ENCODE measurements at regions not wholly inside any gene's neighbourhood (a gene's known extent, or its start where the extent isn't known, plus 50 kb on each side); places are given as distances from the start of the nearest gene placed in this dataset.
A peak's percentile ranks its signal among the peaks of the same experiment; 100 is the strongest.

- Mint-ChIP-seq H3K27ac (peak overlapping the region in 6 of 7 donors; percentile 49 to 91 (median 82)), H3K27me3 (ENCODE audit: low read depth in 3 of 3) (peaks cover 2 to 7% (median 3%) of the 10 kb centered on the region in 3 donors), H3K36me3 (peaks cover 0 to 5% of the 10 kb centered on the region in 2 donors), H3K9me3 (peaks cover 0 to 14% (median 4%) of the 10 kb centered on the region in 7 donors), H3K4me1 (peaks cover 54% of the 10 kb centered on the region), H3K4me3 (peak overlapping the region in 1 of 2 donors; percentile 0)
- Histone ChIP-seq H3K79me2 (ENCODE audit: insufficient read depth, low read length) (no peaks in the 10 kb centered on the region), H3K9ac (ENCODE audit: insufficient read depth, low read length, poor library complexity, severe bottlenecking) (no peak overlapping the region), H2AFZ (ENCODE audit: insufficient read depth, low read depth, low read length, poor library complexity, severe bottlenecking) (no peak overlapping the region), H3K4me3 (replicated peaks in 1 of 3; ENCODE audit: low read depth in 2 of 3, low read length in 3 of 3) (no peak overlapping the region), H3K9me3 (replicated peaks in 1 of 2; ENCODE audit: control insufficient read depth in 1 of 2, insufficient read depth in 1 of 2, low read length in 2 of 2) (no peaks in the 10 kb centered on the region), H3K27ac (ENCODE audit: low read depth in 1 of 2, low read length in 2 of 2) (peak overlapping the region in 1 of 2 donors; percentile 83), H4K20me1 (ENCODE audit: insufficient read depth, low read length) (no peaks in the 10 kb centered on the region), H3K27me3 (ENCODE audit: control insufficient read depth in 2 of 2, insufficient read depth in 2 of 2, low read length in 2 of 2) (no peaks in the 10 kb centered on the region), H3K4me1 (ENCODE audit: control insufficient read depth in 1 of 2, insufficient read depth in 2 of 2, low read length in 2 of 2) (peaks cover 45 to 57% of the 10 kb centered on the region in 2 donors), H3K36me3 (replicated peaks in 1 of 2; ENCODE audit: control insufficient read depth in 1 of 2, insufficient read depth in 2 of 2, low read length in 2 of 2) (no peaks in the 10 kb centered on the region), H3K4me2 (replicated peaks; ENCODE audit: extremely low read depth, low read length, poor library complexity, severe bottlenecking) (no peak overlapping the region)
- intact Hi-C loops (cut with micrococcal nuclease), result loop anchor here in 1 of 2 donors (10.0 kb wide), 2 partner anchors 138 to 222 kb away; partner anchors contain the start of gene MAFB
- DNase-seq, result peak; percentile 37 to 52 (median 45)
- no CpG with 5 or more reads among the region's 1 CpG for WGBS (ENCODE audit: insufficient coverage)
- TF ChIP-seq, protein P1, sequence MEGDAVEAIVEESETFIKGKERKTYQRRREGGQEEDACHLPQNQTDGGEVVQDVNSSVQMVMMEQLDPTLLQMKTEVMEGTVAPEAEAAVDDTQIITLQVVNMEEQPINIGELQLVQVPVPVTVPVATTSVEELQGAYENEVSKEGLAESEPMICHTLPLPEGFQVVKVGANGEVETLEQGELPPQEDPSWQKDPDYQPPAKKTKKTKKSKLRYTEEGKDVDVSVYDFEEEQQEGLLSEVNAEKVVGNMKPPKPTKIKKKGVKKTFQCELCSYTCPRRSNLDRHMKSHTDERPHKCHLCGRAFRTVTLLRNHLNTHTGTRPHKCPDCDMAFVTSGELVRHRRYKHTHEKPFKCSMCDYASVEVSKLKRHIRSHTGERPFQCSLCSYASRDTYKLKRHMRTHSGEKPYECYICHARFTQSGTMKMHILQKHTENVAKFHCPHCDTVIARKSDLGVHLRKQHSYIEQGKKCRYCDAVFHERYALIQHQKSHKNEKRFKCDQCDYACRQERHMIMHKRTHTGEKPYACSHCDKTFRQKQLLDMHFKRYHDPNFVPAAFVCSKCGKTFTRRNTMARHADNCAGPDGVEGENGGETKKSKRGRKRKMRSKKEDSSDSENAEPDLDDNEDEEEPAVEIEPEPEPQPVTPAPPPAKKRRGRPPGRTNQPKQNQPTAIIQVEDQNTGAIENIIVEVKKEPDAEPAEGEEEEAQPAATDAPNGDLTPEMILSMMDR (IDR thresholded peaks at IDR 0.05), result no peak
Observed at GRCh38 chr20:40462566-40462965, 226.5 kb downstream of the MAFB start.

DNA sequence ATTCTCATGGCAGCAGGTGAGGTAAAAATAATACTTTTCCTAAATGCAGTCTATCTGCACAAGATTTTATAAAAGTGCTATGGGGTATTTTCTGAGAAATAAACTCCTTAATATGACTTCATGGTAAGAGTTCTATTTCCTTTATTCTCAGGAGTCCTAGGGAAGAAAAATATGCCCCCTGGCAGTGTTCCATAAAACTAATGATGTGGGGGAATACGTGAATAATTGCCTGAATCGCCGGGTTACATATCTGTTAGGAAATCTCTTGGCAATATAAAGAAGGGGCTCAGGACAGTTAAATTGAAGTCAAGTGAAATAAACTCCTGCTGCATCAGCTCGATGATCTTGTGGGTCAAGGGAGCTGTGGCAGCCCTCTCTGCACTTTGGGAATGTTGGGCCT lies 229.7 kb downstream of the MAFB start:
- Histone ChIP-seq H3K4me3 (replicated peaks in 1 of 3; ENCODE audit: low read depth in 2 of 3, low read length in 3 of 3) (no peak overlapping the region), H3K27ac (ENCODE audit: low read depth in 1 of 2, low read length in 2 of 2) (no peak overlapping the region), H3K9me3 (replicated peaks in 1 of 2; ENCODE audit: control insufficient read depth in 1 of 2, insufficient read depth in 1 of 2, low read length in 2 of 2) (no peaks in the 10 kb centered on the region), H4K20me1 (ENCODE audit: insufficient read depth, low read length) (no peaks in the 10 kb centered on the region), H2AFZ (ENCODE audit: insufficient read depth, low read depth, low read length, poor library complexity, severe bottlenecking) (no peak overlapping the region), H3K4me1 (ENCODE audit: control insufficient read depth in 1 of 2, insufficient read depth in 2 of 2, low read length in 2 of 2) (peaks cover 24 to 28% of the 10 kb centered on the region in 2 donors), H3K79me2 (ENCODE audit: insufficient read depth, low read length) (no peaks in the 10 kb centered on the region), H3K4me2 (replicated peaks; ENCODE audit: extremely low read depth, low read length, poor library complexity, severe bottlenecking) (no peak overlapping the region), H3K9ac (ENCODE audit: insufficient read depth, low read length, poor library complexity, severe bottlenecking) (no peak overlapping the region), H3K36me3 (replicated peaks in 1 of 2; ENCODE audit: control insufficient read depth in 1 of 2, insufficient read depth in 2 of 2, low read length in 2 of 2) (no peaks in the 10 kb centered on the region), H3K27me3 (ENCODE audit: control insufficient read depth in 2 of 2, insufficient read depth in 2 of 2, low read length in 2 of 2) (peaks cover 4 to 10% of the 10 kb centered on the region in 2 donors)
- intact Hi-C loops (cut with micrococcal nuclease), result no loop called here
- Mint-ChIP-seq H3K27me3 (ENCODE audit: low read depth in 3 of 3) (peaks cover 14 to 23% (median 14%) of the 10 kb centered on the region in 3 donors), H3K27ac (peak overlapping the region in 1 of 7 donors; percentile 4), H3K9me3 (peaks cover 0 to 7% (median 4%) of the 10 kb centered on the region in 7 donors), H3K4me1 (peaks cover 25% of the 10 kb centered on the region), H3K36me3 (peaks cover 0 to 3% of the 10 kb centered on the region in 2 donors), H3K4me3 (no peak overlapping the region)
- WGBS (ENCODE audit: insufficient coverage), result 91% methylated on average over 4 of the region's 4 CpGs
- TF ChIP-seq, protein P1 (IDR thresholded peaks at IDR 0.05), result no peak
- DNase-seq, result no peak
